Ectodermal cell (in vitro differentiated cells): ENCODE measurements at regions not wholly inside any gene's neighbourhood (a gene's known extent, or its start where the extent isn't known, plus 50 kb on each side); places are given as distances from the start of the nearest gene placed in this dataset.
A peak's percentile ranks its signal among the peaks of the same experiment; 100 is the strongest.

Experiments
- H3K27ac ChIP-seq: 2 replicates; pipeline ENCODE4 v1.7.0; 2013; ENCODE audit warnings: mild to moderate bottlenecking, low read depth, low read length; ENCODE audit not compliant: insufficient read depth, poor library complexity, severe bottlenecking
- H3K27me3 ChIP-seq: 2 replicates; pipeline ENCODE4 v1.7.0; 2013; ENCODE audit warnings: mild to moderate bottlenecking, low read length; ENCODE audit not compliant: insufficient read depth, control insufficient read depth, poor library complexity, severe bottlenecking
- H3K36me3 ChIP-seq: one replicate; pipeline ENCODE4 v1.7.0; 2013; ENCODE audit warnings: low read length; ENCODE audit not compliant: control insufficient read depth, insufficient read depth
- H3K4me1 ChIP-seq: one replicate; pipeline ENCODE4 v1.7.0; 2013; ENCODE audit warnings: low read length; ENCODE audit not compliant: control insufficient read depth, insufficient read depth
- H3K4me3 ChIP-seq: 2 replicates; pipeline ENCODE4 v1.7.0; 2013; ENCODE audit warnings: low read depth, low read length, control low read depth; ENCODE audit not compliant: insufficient read depth
- H3K9me3 ChIP-seq: 2 replicates; pipeline ENCODE4 v1.7.0; 2013; ENCODE audit warnings: mild to moderate bottlenecking, low read length, moderate library complexity; ENCODE audit not compliant: control insufficient read depth
- WGBS, 2 experiments: methylation state at CpG; one replicate each; pipeline ENCODE4 v1.1.7; 2013; ENCODE audit warnings: missing lambda C conversion rate in 2 of 2; 5-methylcytosine and 5-hydroxymethylcytosine counted together

DNA sequence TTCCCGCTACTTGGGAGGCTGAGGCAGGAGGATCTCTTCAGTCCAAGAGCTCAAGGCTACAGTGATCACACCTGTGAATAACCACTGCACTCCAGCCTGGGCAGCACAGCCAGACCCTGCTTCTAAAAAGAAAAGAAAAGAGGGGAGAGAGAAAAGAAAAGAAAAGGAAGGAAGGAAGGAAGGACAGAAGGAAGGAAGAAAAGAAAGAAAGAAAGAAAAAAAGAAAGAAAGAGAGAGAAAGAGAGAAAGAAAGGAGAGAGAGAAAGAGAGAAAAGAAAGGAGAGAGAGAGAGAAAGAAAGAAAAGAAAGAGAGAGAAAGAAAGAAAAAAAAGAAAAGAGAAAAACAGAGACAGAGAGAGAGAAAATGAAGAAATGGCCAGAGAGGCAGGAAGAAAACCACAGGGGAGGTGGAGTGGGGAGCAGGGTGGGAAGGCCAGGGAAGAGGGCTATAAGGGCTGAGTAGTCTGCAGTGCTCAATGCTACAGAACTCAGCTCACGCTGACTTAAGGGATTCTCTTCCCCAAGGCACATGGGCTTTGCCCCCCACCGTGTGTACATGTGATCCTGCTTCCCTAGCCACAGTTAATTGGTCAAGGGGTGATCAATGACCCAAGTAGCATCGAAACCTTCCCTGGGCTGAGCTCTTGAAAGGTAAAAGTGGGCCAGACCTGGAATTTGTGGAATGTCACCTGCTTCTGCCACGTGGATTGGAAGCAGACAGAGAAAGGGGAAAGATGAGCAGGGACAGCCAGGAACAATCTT, 90.4 kb upstream of the TMCC3 start:
- WGBS, 2 experiments, result 38 to 40% methylated on average over 5 of the region's 5 CpGs
- Histone ChIP-seq H3K36me3 (no peaks in the 10 kb centered on the region), H3K4me1 (no peaks in the 10 kb centered on the region), H3K9me3 (no peaks in the 10 kb centered on the region), H3K27ac (no peak overlapping the region), H3K27me3 (no peaks in the 10 kb centered on the region), H3K4me3 (no peak overlapping the region)

DNA sequence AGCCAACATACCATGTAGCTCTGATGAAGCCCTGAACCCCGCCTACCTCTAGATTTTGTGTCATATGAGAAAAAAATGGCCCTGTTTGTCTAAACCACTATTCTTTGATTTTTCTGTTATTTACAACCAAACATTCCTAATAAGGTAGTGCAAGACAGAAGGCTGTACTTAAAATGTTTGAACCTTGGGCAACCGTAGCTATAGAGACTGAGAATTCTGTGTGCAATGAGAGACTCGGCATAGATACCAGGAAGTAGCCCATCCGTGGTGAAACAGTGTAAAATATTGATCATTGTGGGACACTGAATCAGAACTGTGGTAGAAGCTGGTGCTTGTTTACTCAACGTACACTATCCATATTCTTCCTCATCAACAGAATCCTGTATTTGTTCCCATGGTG, 86.5 kb upstream of the TMCC3 start:
- Histone ChIP-seq H3K4me1 (peaks cover 16% of the 10 kb centered on the region), H3K36me3 (no peaks in the 10 kb centered on the region), H3K9me3 (no peaks in the 10 kb centered on the region), H3K27ac (no peak overlapping the region), H3K4me3 (no peak overlapping the region), H3K27me3 (no peaks in the 10 kb centered on the region)
- 96% methylated on average over 5 of the region's 5 CpGs for WGBS, 2 experiments

DNA sequence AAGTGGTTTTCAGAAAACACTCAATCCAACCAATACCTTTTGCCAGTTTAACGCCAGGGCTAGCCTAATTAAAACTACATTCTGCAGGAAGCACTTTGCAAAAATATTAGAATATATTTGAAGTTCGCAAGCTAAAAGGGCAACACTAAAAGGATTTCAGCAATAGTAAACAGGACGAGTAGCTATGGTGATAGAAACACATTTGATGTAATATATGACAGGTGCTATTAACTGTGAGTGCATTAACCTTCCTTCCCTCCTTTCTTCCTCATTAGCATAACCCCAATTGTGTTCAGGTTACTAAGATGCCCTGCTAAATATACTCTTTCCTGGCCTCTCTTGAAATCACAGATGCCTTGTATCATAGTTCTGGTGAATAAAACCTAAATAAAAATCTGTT, 85.6 kb upstream of the TMCC3 start:
- H3K4me3 ChIP-seq, result no peak overlapping the region
- H3K9me3 ChIP-seq, result no peaks in the 10 kb centered on the region
- peaks cover 20% of the 10 kb centered on the region for H3K4me1 ChIP-seq
- no peak overlapping the region for H3K27ac ChIP-seq
- WGBS, 2 experiments, result 93 to 95% methylated on average over 3 of the region's 3 CpGs
- H3K36me3 ChIP-seq, result no peaks in the 10 kb centered on the region
- no peaks in the 10 kb centered on the region for H3K27me3 ChIP-seq

DNA sequence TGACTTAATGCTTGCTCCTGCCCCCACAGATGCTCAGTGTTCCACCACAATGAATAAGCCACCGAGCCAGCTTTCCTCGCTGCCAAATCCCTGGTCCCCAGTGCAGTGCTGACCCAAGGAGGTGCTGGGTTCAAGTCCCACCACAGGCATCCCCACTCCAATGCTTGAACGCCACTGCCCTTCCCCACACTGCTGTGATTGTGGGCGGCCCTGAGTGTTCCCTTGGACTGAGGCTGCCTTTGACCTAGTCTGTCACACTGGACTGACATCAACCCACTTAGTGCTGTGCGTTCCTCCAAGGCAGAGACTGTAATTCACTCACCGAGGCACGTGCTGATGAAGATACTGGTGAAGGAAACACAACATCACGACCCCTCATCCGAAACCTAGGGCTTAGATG, 83.4 kb upstream of the TMCC3 start:
- Histone ChIP-seq H3K4me1 (peaks cover 20% of the 10 kb centered on the region), H3K27ac (no peak overlapping the region), H3K36me3 (no peaks in the 10 kb centered on the region), H3K4me3 (no peak overlapping the region), H3K9me3 (no peaks in the 10 kb centered on the region), H3K27me3 (no peaks in the 10 kb centered on the region)
- 95 to 96% methylated on average over 9 of the region's 9 CpGs for WGBS, 2 experiments

DNA sequence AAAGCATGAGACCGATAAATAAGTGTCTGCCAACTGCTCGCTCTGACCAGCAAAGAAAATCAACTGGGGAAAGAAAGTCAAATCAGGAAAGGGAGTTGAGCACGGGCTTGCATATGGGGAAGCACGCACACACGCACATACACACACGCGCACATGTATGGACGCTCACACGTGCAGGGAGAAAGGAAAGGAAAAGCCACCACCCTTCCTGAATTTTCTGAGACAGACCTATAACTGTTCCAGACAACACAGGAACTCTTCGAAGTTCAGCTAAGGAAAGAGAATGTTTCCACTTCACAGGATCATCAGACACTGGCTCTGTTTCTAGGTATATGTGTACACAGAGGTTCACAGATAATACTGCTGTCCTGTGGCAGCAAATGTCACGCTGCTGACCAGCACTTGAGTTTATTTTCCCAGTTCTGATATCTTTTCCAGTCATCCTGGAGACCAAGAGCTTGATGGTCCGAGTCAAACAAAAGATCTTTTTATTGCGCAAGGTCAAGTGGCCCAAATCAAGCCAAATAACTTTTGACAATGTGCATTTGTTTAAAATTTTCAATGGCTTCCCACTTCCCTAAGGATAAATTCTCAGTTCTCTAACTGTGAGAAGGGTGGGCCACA, 82.1 kb upstream of the TMCC3 start:
- Histone ChIP-seq H3K9me3 (no peaks in the 10 kb centered on the region), H3K4me3 (no peak overlapping the region), H3K4me1 (peaks cover 20% of the 10 kb centered on the region), H3K27me3 (no peaks in the 10 kb centered on the region), H3K27ac (peak overlapping the region; percentile 42), H3K36me3 (no peaks in the 10 kb centered on the region)
- 93 to 94% methylated on average over 13 of the region's 13 CpGs for WGBS, 2 experiments

- H3K4me1 ChIP-seq, result peaks cover 20% of the 10 kb centered on the region
- H3K27me3 ChIP-seq, result no peaks in the 10 kb centered on the region
- no peaks in the 10 kb centered on the region for H3K9me3 ChIP-seq
- 72 to 79% methylated on average over 10 of the region's 10 CpGs for WGBS, 2 experiments
- no peak overlapping the region for H3K4me3 ChIP-seq
- peak overlapping the region; percentile 42 for H3K27ac ChIP-seq
- no peaks in the 10 kb centered on the region for H3K36me3 ChIP-seq
Measured at GRCh38 chr12:94731733-94732360, 81.5 kb upstream of the TMCC3 start.

DNA sequence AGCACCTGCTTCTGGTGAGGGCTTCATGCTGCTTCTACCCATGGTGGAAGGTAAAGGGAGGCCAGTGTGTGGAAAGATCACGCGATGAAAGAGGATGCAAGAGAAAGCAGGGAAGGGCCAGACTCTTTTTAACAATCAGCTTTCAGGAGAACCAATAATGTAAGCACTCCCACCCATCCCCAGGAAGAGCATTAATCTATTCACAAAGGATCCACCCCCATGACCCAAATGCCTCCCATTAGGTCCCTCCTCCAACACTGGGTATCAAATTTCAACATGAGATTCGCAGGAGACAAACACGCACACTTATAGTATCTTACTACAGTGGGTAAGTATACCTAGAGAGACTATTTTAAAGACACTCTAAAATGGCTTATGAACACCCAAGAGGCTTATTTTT, 80.5 kb upstream of the TMCC3 start:
- 84 to 87% methylated on average over 2 to 4 of the region's 4 CpGs for WGBS, 2 experiments
- Histone ChIP-seq H3K27me3 (no peaks in the 10 kb centered on the region), H3K9me3 (no peaks in the 10 kb centered on the region), H3K27ac (no peak overlapping the region), H3K4me3 (no peak overlapping the region), H3K4me1 (peaks cover 21% of the 10 kb centered on the region), H3K36me3 (no peaks in the 10 kb centered on the region)

- H3K36me3 ChIP-seq, result no peaks in the 10 kb centered on the region
- H3K9me3 ChIP-seq, result no peaks in the 10 kb centered on the region
- H3K27me3 ChIP-seq, result no peaks in the 10 kb centered on the region
- no peak overlapping the region for H3K4me3 ChIP-seq
- peaks cover 3% of the 10 kb centered on the region for H3K4me1 ChIP-seq
- H3K27ac ChIP-seq, result no peak overlapping the region
- WGBS, 2 experiments, result 77 to 80% methylated on average over 10 of the region's 10 CpGs
Measured at GRCh38 chr12:94726236-94726835, 76.0 kb upstream of the TMCC3 start.

- Histone ChIP-seq H3K27me3 (no peaks in the 10 kb centered on the region), H3K4me1 (peaks cover 3% of the 10 kb centered on the region), H3K9me3 (no peaks in the 10 kb centered on the region), H3K27ac (no peak overlapping the region), H3K4me3 (no peak overlapping the region), H3K36me3 (no peaks in the 10 kb centered on the region)
- WGBS, 2 experiments, result 70% methylated on average over 7 of the region's 8 CpGs
Measured at GRCh38 chr12:94725375-94726168, 75.2 kb upstream of the TMCC3 start.
